ENCODE measurements at regions not wholly inside any gene's neighbourhood (a gene's known extent, or its start where the extent isn't known, plus 50 kb on each side); places are given as distances from the start of the nearest gene placed in this dataset.

GRCh38 chr3:80052271-80052670 lies 284.5 kb upstream of the ROBO1 start:
- DNase-seq (ENCODE audit: low spot score) = no peak

GRCh38 chr3:80051602-80051962 lies 283.8 kb upstream of the ROBO1 start:
- no peak for DNase-seq (ENCODE audit: low spot score)

GRCh38 chr3:80050826-80051601 lies 283.2 kb upstream of the ROBO1 start:
- no peak for DNase-seq (ENCODE audit: low spot score)

GRCh38 chr3:80043226-80043625 lies 275.4 kb upstream of the ROBO1 start:
- no peak for DNase-seq (ENCODE audit: low spot score)

- no peak for DNase-seq (ENCODE audit: low spot score)
Measured at GRCh38 chr3:80040067-80040466, 272.3 kb upstream of the ROBO1 start.

GRCh38 chr3:80036176-80036575 lies 268.4 kb upstream of the ROBO1 start:
- no peak for DNase-seq (ENCODE audit: low spot score)

- DNase-seq (ENCODE audit: low spot score) = no peak
Measured at GRCh38 chr3:80035021-80035420, 267.2 kb upstream of the ROBO1 start.

- no peak for DNase-seq (ENCODE audit: low spot score)
Measured at GRCh38 chr3:80023010-80023409, 255.2 kb upstream of the ROBO1 start.

GRCh38 chr3:80018375-80018774 lies 250.6 kb upstream of the ROBO1 start:
- DNase-seq (ENCODE audit: low spot score) = no peak

- DNase-seq (ENCODE audit: low spot score) = no peak
Measured at GRCh38 chr3:80017369-80017768, 249.6 kb upstream of the ROBO1 start.

- DNase-seq (ENCODE audit: low spot score) = no peak
Measured at GRCh38 chr3:80014576-80014975, 246.8 kb upstream of the ROBO1 start.

GRCh38 chr3:80010021-80010571 lies 242.3 kb upstream of the ROBO1 start:
- no peak for DNase-seq (ENCODE audit: low spot score)

- DNase-seq (ENCODE audit: low spot score) = no peak
Measured at GRCh38 chr3:80007522-80007921, 239.7 kb upstream of the ROBO1 start.

- DNase-seq (ENCODE audit: low spot score) = no peak
Measured at GRCh38 chr3:80006315-80006714, 238.5 kb upstream of the ROBO1 start.

- no peak for DNase-seq (ENCODE audit: low spot score)
Measured at GRCh38 chr3:80000022-80000421, 232.2 kb upstream of the ROBO1 start.

- DNase-seq (ENCODE audit: low spot score) = no peak
Measured at GRCh38 chr3:79994397-79994796, 226.6 kb upstream of the ROBO1 start.

- DNase-seq (ENCODE audit: low spot score) = no peak
Measured at GRCh38 chr3:79986338-79986737, 218.5 kb upstream of the ROBO1 start.

- no peak for DNase-seq (ENCODE audit: low spot score)
Measured at GRCh38 chr3:79985816-79986215, 218.0 kb upstream of the ROBO1 start.

GRCh38 chr3:79983118-79983517 lies 215.3 kb upstream of the ROBO1 start:
- DNase-seq (ENCODE audit: low spot score) = no peak

- DNase-seq (ENCODE audit: low spot score) = no peak
Measured at GRCh38 chr3:79979990-79980389, 212.2 kb upstream of the ROBO1 start.

GRCh38 chr3:79976466-79976865 lies 208.7 kb upstream of the ROBO1 start:
- DNase-seq (ENCODE audit: low spot score) = no peak

GRCh38 chr3:79973917-79974595 lies 206.3 kb upstream of the ROBO1 start:
- no peak for DNase-seq (ENCODE audit: low spot score)

GRCh38 chr3:79973482-79973881 lies 205.7 kb upstream of the ROBO1 start:
- DNase-seq (ENCODE audit: low spot score) = no peak

- no peak for DNase-seq (ENCODE audit: low spot score)
Measured at GRCh38 chr3:79968418-79968817, 200.6 kb upstream of the ROBO1 start.
